ENCODE measurements at regions not wholly inside any gene's neighbourhood (a gene's known extent, or its start where the extent isn't known, plus 50 kb on each side); places are given as distances from the start of the nearest gene placed in this dataset.

GRCh38 chr5:157923765-157924164, 64.8 kb upstream of the CLINT1 start:
- Histone ChIP-seq H3K4me1 (ENCODE audit: control insufficient read depth, insufficient read depth, low read length) (peaks cover 6% of the 10 kb centered on the region), H3K9me3 (ENCODE audit: control insufficient read depth, insufficient read depth, low read length) (no peaks in the 10 kb centered on the region), H3K36me3 (ENCODE audit: control insufficient read depth, insufficient read depth, low read length) (no peaks in the 10 kb centered on the region), H3K27me3 (ENCODE audit: control insufficient read depth, insufficient read depth, low read length) (no peaks in the 10 kb centered on the region), H3K27ac (ENCODE audit: low read length) (no peak overlapping the region), H3K4me3 (ENCODE audit: low read length) (no peak overlapping the region)
- ATAC-seq (no peak), DNase-seq (no peak)
- intact Hi-C loops (cut with micrococcal nuclease), result no loop called here
- peaks cover 9 to 15% of the 10 kb centered on the region in 2 donors for H3K27me3 Mint-ChIP-seq (ENCODE audit: low read depth in 2 of 2)
- no peak for TF ChIP-seq CTCF (IDR thresholded peaks at IDR 0.05)
- 93% methylated on average over 3 of the region's 3 CpGs for WGBS (ENCODE audit: insufficient coverage)
- no peak overlapping the region for H3K4me3 Mint-ChIP-seq
- no peaks in the 10 kb centered on the region for H3K9me3 Mint-ChIP-seq
- H3K36me3 Mint-ChIP-seq, result no peaks in the 10 kb centered on the region
- H3K4me1 Mint-ChIP-seq, result peaks cover 13% of the 10 kb centered on the region in 2 donors
- no peak overlapping the region for H3K27ac Mint-ChIP-seq

- H3K27ac Mint-ChIP-seq, result no peak overlapping the region
Observed at GRCh38 chr5:157922026-157922425, 63.1 kb upstream of the CLINT1 start.

GRCh38 chr5:157920828-157921170, 61.9 kb upstream of the CLINT1 start:
- no peak overlapping the region for H3K27ac ChIP-seq (ENCODE audit: low read length)
- no peaks in the 10 kb centered on the region for H3K9me3 Mint-ChIP-seq
- H3K4me3 Mint-ChIP-seq, result no peak overlapping the region
- intact Hi-C loops (cut with micrococcal nuclease), result no loop called here
- no peaks in the 10 kb centered on the region for H3K36me3 ChIP-seq (ENCODE audit: control insufficient read depth, insufficient read depth, low read length)
- no peaks in the 10 kb centered on the region for H3K36me3 Mint-ChIP-seq
- H3K9me3 ChIP-seq (ENCODE audit: control insufficient read depth, insufficient read depth, low read length), result no peaks in the 10 kb centered on the region
- ATAC-seq (no peak), DNase-seq (no peak)
- H3K4me1 Mint-ChIP-seq, result peaks cover 18 to 21% of the 10 kb centered on the region in 2 donors
- peaks cover 8% of the 10 kb centered on the region for H3K4me1 ChIP-seq (ENCODE audit: control insufficient read depth, insufficient read depth, low read length)
- no peak overlapping the region for H3K4me3 ChIP-seq (ENCODE audit: low read length)
- no peak overlapping the region for H3K27ac Mint-ChIP-seq
- H3K27me3 Mint-ChIP-seq (ENCODE audit: low read depth in 2 of 2), result peaks cover 10 to 22% of the 10 kb centered on the region in 2 donors
- 93% methylated on average over 3 of the region's 3 CpGs for WGBS (ENCODE audit: insufficient coverage)
- no peak for TF ChIP-seq CTCF (IDR thresholded peaks at IDR 0.05)
- H3K27me3 ChIP-seq (ENCODE audit: control insufficient read depth, insufficient read depth, low read length), result no peaks in the 10 kb centered on the region

More at GRCh38 chr5:157922026-157922425, 63.1 kb upstream of the CLINT1 start:
- over 99% methylated on average over 4 of the region's 4 CpGs for WGBS (ENCODE audit: insufficient coverage)
- no peak for DNase-seq
- ATAC-seq, result no peak
- Mint-ChIP-seq H3K4me3 (no peak overlapping the region), H3K9me3 (no peaks in the 10 kb centered on the region), H3K36me3 (no peaks in the 10 kb centered on the region), H3K4me1 (peaks cover 18 to 21% of the 10 kb centered on the region in 2 donors), H3K27me3 (ENCODE audit: low read depth in 2 of 2) (peaks cover 10 to 22% of the 10 kb centered on the region in 2 donors)
- intact Hi-C loops (cut with micrococcal nuclease), result no loop called here
- TF ChIP-seq CTCF (IDR thresholded peaks at IDR 0.05), result no peak
- Histone ChIP-seq H3K27ac (ENCODE audit: low read length) (no peak overlapping the region), H3K4me3 (ENCODE audit: low read length) (no peak overlapping the region), H3K36me3 (ENCODE audit: control insufficient read depth, insufficient read depth, low read length) (no peaks in the 10 kb centered on the region), H3K9me3 (ENCODE audit: control insufficient read depth, insufficient read depth, low read length) (no peaks in the 10 kb centered on the region), H3K27me3 (ENCODE audit: control insufficient read depth, insufficient read depth, low read length) (no peaks in the 10 kb centered on the region), H3K4me1 (ENCODE audit: control insufficient read depth, insufficient read depth, low read length) (peaks cover 8% of the 10 kb centered on the region)

Measured in natural killer cell (primary cell).